GM10248 (cell line): ENCODE measurements at regions not wholly inside any gene's neighbourhood (a gene's known extent, or its start where the extent isn't known, plus 50 kb on each side); places are given as distances from the start of the nearest gene placed in this dataset.

Experiments used
- CTCF ChIA-PET: fragments of 300-600 bp; sonication (Branson Sonifier 250); formaldehyde crosslinking; extraction: SDS; loops from one replicate; lab custom pipeline; 2021; ENCODE audit warnings: antibody characterized with exemption; lab: Yijun Ruan, JAX
- POLR2A ChIA-PET: fragments of 350-650 bp; sonication (Branson Sonifier 250); formaldehyde crosslinking; extraction: SDS; loops from one replicate; lab custom pipeline; 2020; ENCODE audit warnings: antibody characterized with exemption; lab: Yijun Ruan, JAX
- DNase-seq: peaks from one replicate; pipeline ENCODE4 v3.0.0; 2012; ENCODE audit errors: extremely low spot score
- TF ChIP-seq, protein P1 (sequence below): IDR thresholded peaks from 2 replicates; pipeline ENCODE4 v1.5.1; 2012; ENCODE audit warnings: mild to moderate bottlenecking, low read depth; ENCODE audit errors: extremely low read depth, missing control alignments, control extremely low read depth

DNA sequence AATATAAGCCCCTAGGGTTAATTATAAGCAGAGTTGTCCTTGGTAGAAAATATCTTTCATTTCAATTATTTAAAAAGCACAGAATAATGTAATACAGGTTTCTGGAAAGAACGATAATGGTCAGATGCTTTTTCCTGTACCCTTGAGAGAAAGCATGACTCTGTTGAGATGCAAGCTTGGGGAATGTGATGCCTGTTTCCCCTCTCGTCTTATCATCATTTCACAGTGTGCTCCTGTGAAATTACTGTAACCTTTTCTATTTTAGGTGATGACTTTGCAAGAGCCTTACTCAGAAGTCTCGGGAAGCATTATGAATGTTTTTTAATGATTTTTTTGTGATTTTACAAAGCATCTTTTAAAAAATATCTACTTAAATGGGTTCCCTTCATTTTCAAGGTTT, 243.0 kb downstream of the POLR1F start:
- DNase-seq, result no peak
- POLR2A ChIA-PET, result no interaction called here
- TF ChIP-seq, protein P1, sequence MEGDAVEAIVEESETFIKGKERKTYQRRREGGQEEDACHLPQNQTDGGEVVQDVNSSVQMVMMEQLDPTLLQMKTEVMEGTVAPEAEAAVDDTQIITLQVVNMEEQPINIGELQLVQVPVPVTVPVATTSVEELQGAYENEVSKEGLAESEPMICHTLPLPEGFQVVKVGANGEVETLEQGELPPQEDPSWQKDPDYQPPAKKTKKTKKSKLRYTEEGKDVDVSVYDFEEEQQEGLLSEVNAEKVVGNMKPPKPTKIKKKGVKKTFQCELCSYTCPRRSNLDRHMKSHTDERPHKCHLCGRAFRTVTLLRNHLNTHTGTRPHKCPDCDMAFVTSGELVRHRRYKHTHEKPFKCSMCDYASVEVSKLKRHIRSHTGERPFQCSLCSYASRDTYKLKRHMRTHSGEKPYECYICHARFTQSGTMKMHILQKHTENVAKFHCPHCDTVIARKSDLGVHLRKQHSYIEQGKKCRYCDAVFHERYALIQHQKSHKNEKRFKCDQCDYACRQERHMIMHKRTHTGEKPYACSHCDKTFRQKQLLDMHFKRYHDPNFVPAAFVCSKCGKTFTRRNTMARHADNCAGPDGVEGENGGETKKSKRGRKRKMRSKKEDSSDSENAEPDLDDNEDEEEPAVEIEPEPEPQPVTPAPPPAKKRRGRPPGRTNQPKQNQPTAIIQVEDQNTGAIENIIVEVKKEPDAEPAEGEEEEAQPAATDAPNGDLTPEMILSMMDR, result no peak
- CTCF ChIA-PET, result no interaction called here

DNA sequence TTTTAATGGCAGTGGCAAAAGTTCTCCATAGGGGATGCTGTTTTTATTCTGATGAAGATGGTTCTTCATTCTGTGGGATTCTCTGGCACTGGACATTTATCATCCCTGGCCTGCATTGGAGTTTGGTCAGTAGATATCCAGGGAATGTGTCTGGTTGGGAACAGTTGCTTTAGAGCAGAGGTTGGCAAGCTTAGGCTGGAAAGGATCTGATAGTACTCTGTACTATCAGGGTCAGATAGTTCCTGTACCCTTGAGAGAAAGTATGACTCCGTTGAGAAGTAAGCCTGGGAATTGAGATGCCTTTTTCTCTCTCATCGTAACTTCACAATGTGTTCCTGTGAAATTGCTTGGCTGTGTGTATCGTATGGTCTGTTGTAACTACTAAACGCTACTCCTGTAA, 244.1 kb downstream of the POLR1F start:
- no peak for DNase-seq
- ChIA-PET POLR2A (no interaction called here), CTCF (no interaction called here)
- TF ChIP-seq, protein P1, result no peak

DNA sequence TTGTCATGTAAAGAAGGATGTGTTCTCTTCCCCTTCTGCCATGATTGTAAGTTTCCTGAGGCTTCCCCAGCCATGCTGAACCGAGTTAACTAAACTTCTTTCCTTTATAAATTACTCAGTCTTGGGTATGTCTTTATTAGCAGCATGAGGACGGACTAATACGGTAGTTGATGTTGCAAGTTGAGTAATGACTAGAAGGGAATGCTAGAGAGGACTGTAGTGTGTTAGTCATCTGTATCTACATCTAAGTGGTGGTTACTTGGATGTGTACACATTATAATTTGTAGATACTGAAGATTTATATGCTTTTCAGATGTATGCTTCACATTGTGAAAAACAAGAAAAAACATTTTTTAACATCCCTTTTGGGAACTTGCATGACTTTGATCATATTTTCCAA, 244.6 kb downstream of the POLR1F start:
- ChIA-PET POLR2A (no interaction called here), CTCF (no interaction called here)
- TF ChIP-seq, protein P1, result no peak
- DNase-seq, result no peak

DNA sequence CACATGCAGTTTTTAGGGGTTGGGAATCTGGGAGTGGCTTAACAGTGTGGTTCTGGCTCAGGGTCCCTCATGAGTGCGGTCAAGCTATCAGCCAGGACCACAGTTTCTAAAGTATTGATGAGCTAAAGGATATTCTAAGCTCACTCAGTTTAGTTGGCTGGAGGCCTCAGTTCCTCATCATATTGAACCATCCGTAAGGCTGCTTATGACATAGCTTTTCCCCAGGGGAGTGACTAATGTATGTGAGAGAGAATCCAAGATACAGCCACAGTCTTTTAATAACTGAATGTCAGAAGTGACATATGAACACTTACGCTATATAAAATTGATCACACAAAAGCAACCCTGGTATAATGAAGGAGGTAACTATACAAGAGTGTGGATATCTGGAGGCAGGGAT, 245.3 kb downstream of the POLR1F start:
- TF ChIP-seq, protein P1, result no peak
- POLR2A ChIA-PET, result no interaction called here
- CTCF ChIA-PET, result no interaction called here
- DNase-seq, result no peak

DNA sequence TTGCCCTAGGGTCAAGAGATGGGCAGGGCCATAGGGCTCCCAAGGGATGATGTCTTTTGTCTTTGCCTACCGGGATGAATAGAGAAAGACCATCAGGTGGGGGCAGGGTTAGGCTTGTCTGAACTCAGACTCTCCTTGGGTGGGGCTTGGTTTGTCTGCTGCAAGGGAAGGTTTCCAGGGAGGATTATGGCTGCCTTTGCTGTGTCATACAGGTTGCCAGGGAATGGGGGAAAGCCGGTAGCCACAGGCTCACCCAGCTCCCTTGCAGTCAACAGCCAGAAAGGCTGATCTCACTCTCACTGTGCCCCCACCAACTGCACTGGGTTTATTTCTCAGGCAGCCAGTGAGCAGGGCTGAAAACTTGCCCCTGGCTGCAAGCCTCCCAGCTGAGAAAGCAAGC, 253.2 kb downstream of the POLR1F start:
- ChIA-PET POLR2A (no interaction called here), CTCF (no interaction called here)
- DNase-seq, result no peak
- TF ChIP-seq, protein P1, result no peak

DNA sequence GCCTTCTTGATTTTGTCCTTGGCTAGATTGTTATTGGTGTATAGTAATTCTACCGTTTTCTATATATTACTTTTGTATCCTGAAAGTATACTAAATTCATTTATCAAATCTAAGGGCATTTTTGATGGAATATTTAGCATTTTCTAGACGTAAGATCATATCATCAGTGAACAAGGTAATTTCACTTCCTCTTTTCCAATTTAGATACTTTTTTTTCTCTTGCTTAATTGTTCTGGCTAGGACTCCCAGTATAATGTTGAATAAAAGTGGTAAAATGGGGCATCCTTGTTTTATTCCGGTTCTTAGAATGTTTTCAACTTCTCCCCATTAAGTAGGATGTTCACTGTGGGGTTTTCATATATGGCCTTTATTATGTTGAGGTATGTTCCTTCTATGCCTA, 260.7 kb downstream of the POLR1F start:
- CTCF ChIA-PET, result no interaction called here
- TF ChIP-seq, protein P1, result no peak
- POLR2A ChIA-PET, result no interaction called here
- DNase-seq, result no peak
